Inflammatory macrophage treated with lipopolysaccharide for 4 hours (primary cell): ENCODE measurements at regions not wholly inside any gene's neighbourhood (a gene's known extent, or its start where the extent isn't known, plus 50 kb on each side); places are given as distances from the start of the nearest gene placed in this dataset.

Experiments
- DNase-seq: peaks from one replicate; pipeline ENCODE4 v3.0.0-alpha.2; 2020

- no peak for DNase-seq
Measured at GRCh38 chr16:13756411-13757140, 163.4 kb upstream of the ERCC4 start.

- DNase-seq = no peak
Measured at GRCh38 chr16:13766334-13766733, 153.6 kb upstream of the ERCC4 start.

- DNase-seq = no peak
Measured at GRCh38 chr16:13767215-13767614, 152.7 kb upstream of the ERCC4 start.

- DNase-seq = no peak
Measured at GRCh38 chr16:13768471-13768870, 151.5 kb upstream of the ERCC4 start.

- no peak for DNase-seq
Measured at GRCh38 chr16:13770436-13770835, 149.5 kb upstream of the ERCC4 start.

- no peak for DNase-seq
Measured at GRCh38 chr16:13772782-13773181, 147.2 kb upstream of the ERCC4 start.

GRCh38 chr16:13779676-13780075 is 140.3 kb upstream of the ERCC4 start:
- DNase-seq = no peak

GRCh38 chr16:13780406-13781168 is 139.4 kb upstream of the ERCC4 start:
- no peak for DNase-seq

- DNase-seq = no peak
Measured at GRCh38 chr16:13781169-13781564, 138.8 kb upstream of the ERCC4 start.

- no peak for DNase-seq
Measured at GRCh38 chr16:13781575-13782338, 138.2 kb upstream of the ERCC4 start.

GRCh38 chr16:13791095-13791494 is 128.9 kb upstream of the ERCC4 start:
- DNase-seq = no peak

- DNase-seq = no peak
Measured at GRCh38 chr16:13793841-13794409, 126.0 kb upstream of the ERCC4 start.

- no peak for DNase-seq
Measured at GRCh38 chr16:13795131-13795530, 124.8 kb upstream of the ERCC4 start.

- DNase-seq = no peak
Measured at GRCh38 chr16:13797718-13798117, 122.2 kb upstream of the ERCC4 start.

GRCh38 chr16:13798211-13798610 is 121.7 kb upstream of the ERCC4 start:
- no peak for DNase-seq

- DNase-seq = no peak
Measured at GRCh38 chr16:13803974-13804373, 116.0 kb upstream of the ERCC4 start.

- no peak for DNase-seq
Measured at GRCh38 chr16:13805951-13806350, 114.0 kb upstream of the ERCC4 start.

GRCh38 chr16:13806671-13807070 is 113.3 kb upstream of the ERCC4 start:
- no peak for DNase-seq

- DNase-seq = no peak
Measured at GRCh38 chr16:13808102-13808501, 111.9 kb upstream of the ERCC4 start.

- DNase-seq = no peak
Measured at GRCh38 chr16:13809765-13810164, 110.2 kb upstream of the ERCC4 start.

GRCh38 chr16:13811834-13812233 is 108.1 kb upstream of the ERCC4 start:
- DNase-seq = no peak

- no peak for DNase-seq
Measured at GRCh38 chr16:13816701-13817100, 103.3 kb upstream of the ERCC4 start.

- DNase-seq = no peak
Measured at GRCh38 chr16:13823501-13823900, 96.5 kb upstream of the ERCC4 start.
